HepG2 (cell line): ENCODE measurements at regions not wholly inside any gene's neighbourhood (a gene's known extent, or its start where the extent isn't known, plus 50 kb on each side); places are given as distances from the start of the nearest gene placed in this dataset.

Experiments
- ATAC-seq: fragments of 200-7000 bp; cut with Tn5 transposase; 3 replicates; pipeline ENCODE4 v1.9.1; 2020; ENCODE audit warnings: mild to moderate bottlenecking, moderate library complexity
- BruUV-seq: library from RNA; stranded (reverse); fragments of 400-500 nt; replicated peaks from 2 replicates; lab custom pipeline; 2021; lab: Mats Ljungman, UMichigan
- CTCF ChIA-PET: fragments of 300-600 bp; formaldehyde crosslinking; extraction: SDS; loops from one replicate; lab custom pipeline; 2021; ENCODE audit warnings: low total read pairs, inconsistent platforms, low intra/inter-chr PET ratio; lab: Yijun Ruan, JAX
- POLR2A ChIA-PET: fragments of 350-600 bp; sonication (Branson Sonifier 250); formaldehyde crosslinking; loops from one replicate; lab custom pipeline; 2020; ENCODE audit warnings: antibody characterized with exemption, inconsistent platforms; lab: Yijun Ruan, JAX
- DNase-seq: peaks from one replicate; pipeline ENCODE4 v3.0.0-alpha.2; 2015; ENCODE audit warnings: low spot score
- FAIRE-seq: peaks from 3 replicates; lab custom pipeline; 2011; peaks lifted over from hg19 to GRCh38; lab: Jason Lieb, UNC
- H2AFZ ChIP-seq: one replicate; pipeline ENCODE4 v1.6.1; 2011; ENCODE audit warnings: low read length, inconsistent platforms
- H3K27ac ChIP-seq: fragments of 300-600 bp; 3 replicates; pipeline ENCODE4 v1.8.0; 2011; ENCODE audit warnings: mixed run types, mild to moderate bottlenecking, mixed read lengths, low read length, inconsistent platforms; ENCODE audit not compliant: insufficient read depth; ENCODE audit errors: extremely low read length
- H3K27me3 ChIP-seq, 2 experiments: fragments of 200-600 bp in 1 of 2; 2 replicates in 1 of 2; 3 replicates in 1 of 2; pipeline versions ENCODE4 v1.6.0 to v1.8.0; 2011; ENCODE audit warnings: low read length in 2 of 2, mild to moderate bottlenecking in 2 of 2, moderate library complexity in 2 of 2, inconsistent platforms in 1 of 2; ENCODE audit not compliant: insufficient read depth in 2 of 2, control insufficient read depth in 1 of 2
- H3K36me3 ChIP-seq, 2 experiments: fragments of 200-600 bp in 1 of 2; replicated peaks in 1 of 2; 2 replicates in 1 of 2; 3 replicates in 1 of 2; pipeline versions ENCODE4 v1.5.1 to v1.8.0; 2011; ENCODE audit warnings: low read length in 2 of 2, inconsistent platforms in 1 of 2; ENCODE audit not compliant: insufficient read depth in 2 of 2, control insufficient read depth in 1 of 2
- H3K4me1 ChIP-seq: 2 replicates; pipeline ENCODE4 v1.5.1; 2012; ENCODE audit warnings: low read length, inconsistent platforms; ENCODE audit not compliant: insufficient read depth
- H3K4me2 ChIP-seq: 2 replicates; pipeline ENCODE4 v1.6.0; 2011; ENCODE audit warnings: low read depth, low read length, inconsistent platforms
- H3K4me3 ChIP-seq, 3 experiments: fragments of 200-600 bp in 1 of 3; sonication (generic), shearing (Covaris generic) in 1 of 3; replicated peaks in 1 of 3; 2 replicates each; pipeline ENCODE4 v1.5.1; 2011 to 2016; ENCODE audit warnings: low read length in 3 of 3, inconsistent platforms in 2 of 3, low read depth in 2 of 3, mild to moderate bottlenecking in 2 of 3, control low read depth in 1 of 3, mixed read lengths in 1 of 3; ENCODE audit not compliant: insufficient read depth in 1 of 3
- H3K79me2 ChIP-seq: one replicate; pipeline ENCODE4 v1.6.1; 2011; ENCODE audit warnings: low read length, inconsistent platforms; ENCODE audit not compliant: insufficient read depth
- H3K9ac ChIP-seq: 2 replicates; pipeline ENCODE4 v1.6.0; 2011; ENCODE audit warnings: mild to moderate bottlenecking, low read depth, low read length, inconsistent platforms; ENCODE audit not compliant: insufficient read depth
- H3K9me3 ChIP-seq: 2 replicates; pipeline ENCODE4 v1.5.1; 2012; ENCODE audit warnings: mild to moderate bottlenecking, low read length
- H4K20me1 ChIP-seq: 2 replicates; pipeline ENCODE4 v1.6.0; 2011; ENCODE audit warnings: inconsistent platforms, mild to moderate bottlenecking, low read length, moderate library complexity; ENCODE audit not compliant: insufficient read depth
- GATAD1 ChIP-seq: IDR thresholded peaks from 2 replicates; pipeline ENCODE4 v1.6.1; 2016; ENCODE audit warnings: missing genetic modification reagents, missing compliant biosample characterization
- KDM5B ChIP-seq: sonication (generic); formaldehyde crosslinking; IDR thresholded peaks from 2 replicates; pipeline ENCODE4 v1.4.0; 2020; ENCODE audit warnings: missing genetic modification reagents, mild to moderate bottlenecking, borderline replicate concordance
- KLF15 ChIP-seq: sonication (generic); formaldehyde crosslinking; IDR thresholded peaks from 2 replicates; pipeline ENCODE4 v1.8.1; 2023; ENCODE audit warnings: borderline replicate concordance, mild to moderate bottlenecking, inconsistent platforms, missing genetic modification reagents, mixed read lengths
- NFE2L1 ChIP-seq: sonication (generic); formaldehyde crosslinking; IDR thresholded peaks from 2 replicates; pipeline ENCODE4 v1.4.0; 2020; ENCODE audit warnings: missing genetic modification reagents, mild to moderate bottlenecking, borderline replicate concordance
- PPARG ChIP-seq: conservative IDR thresholded peaks from 2 replicates; pipeline ENCODE4 v1.6.1; 2016; ENCODE audit warnings: missing biosample characterization, missing genetic modification reagents
- PTBP1 ChIP-seq: fragments of 200-400 bp; formaldehyde crosslinking; IDR thresholded peaks from 2 replicates; pipeline ENCODE4 v1.6.1; 2018; ENCODE audit warnings: low read length, low read depth; ENCODE audit not compliant: poor library complexity, severe bottlenecking
- ZFX ChIP-seq: sonication (generic); formaldehyde crosslinking; IDR thresholded peaks from 2 replicates; pipeline ENCODE4 v1.4.0; 2020; ENCODE audit warnings: mild to moderate bottlenecking, low read depth, missing genetic modification reagents, moderate library complexity
- ZNF138 ChIP-seq: sonication (generic); formaldehyde crosslinking; IDR thresholded peaks from 2 replicates; pipeline ENCODE4 v1.5.0; 2020; ENCODE audit warnings: mild to moderate bottlenecking, low read depth, missing genetic modification reagents
- ZNF619 ChIP-seq: sonication (generic); formaldehyde crosslinking; IDR thresholded peaks from 2 replicates; pipeline ENCODE4 v1.4.0; 2020; ENCODE audit warnings: mild to moderate bottlenecking, missing genetic modification reagents
- ZNF670 ChIP-seq: sonication (generic); formaldehyde crosslinking; IDR thresholded peaks from 2 replicates; pipeline ENCODE4 v1.8.0; 2022; ENCODE audit warnings: mild to moderate bottlenecking, missing genetic modification reagents, borderline replicate concordance
- ZNF775 ChIP-seq: sonication (generic); formaldehyde crosslinking; IDR thresholded peaks from 2 replicates; pipeline ENCODE4 v1.4.0; 2020; ENCODE audit warnings: missing genetic modification reagents, mild to moderate bottlenecking, moderate library complexity, borderline replicate concordance
- WGBS: methylation state at CpG from one replicate; pipeline ENCODE4 v1.1.6; 2017; ENCODE audit warnings: low lambda C conversion rate; 5-methylcytosine and 5-hydroxymethylcytosine counted together
- in situ Hi-C: cut with HindIII; loops from 2 replicates; pipeline ENCODE4 v1.10.0; 2017; ENCODE audit warnings: low pct_unique_long_range_greater_than_20kb; ENCODE audit not compliant: extremely low pct_ligation_motif_present
- intact Hi-C: fragments of 100-400 bp; cut with micrococcal nuclease; formaldehyde crosslinking; loops from one replicate; pipeline ENCODE4 v1.10.0; 2022; ENCODE audit not compliant: unreplicated experiment
- TF ChIP-seq, protein P1 (sequence below): sonication (generic); formaldehyde crosslinking; IDR thresholded peaks from 2 replicates; pipeline ENCODE4 v1.8.1; 2023; ENCODE audit warnings: mild to moderate bottlenecking, moderate library complexity, missing genetic modification reagents

GRCh38 chr6:140463312-140463710, 1088.9 kb upstream of the CITED2 start:
- no peaks in the 10 kb centered on the region for H3K79me2 ChIP-seq
- FAIRE-seq = no peak
- no peak overlapping the region for H3K27ac ChIP-seq
- no peak overlapping the region for H2AFZ ChIP-seq
- intact Hi-C loops = no loop called here
- H3K36me3 ChIP-seq = no peaks in the 10 kb centered on the region
- ChIA-PET CTCF (no interaction called here), POLR2A (no interaction called here)
- BruUV-seq = no TSS peak
- H3K4me2 ChIP-seq = no peak overlapping the region
- H3K27me3 ChIP-seq = no peaks in the 10 kb centered on the region
- WGBS = 41% methylated on average over 2 of the region's 2 CpGs
- no peak for ATAC-seq
- TF ChIP-seq, protein P1, sequence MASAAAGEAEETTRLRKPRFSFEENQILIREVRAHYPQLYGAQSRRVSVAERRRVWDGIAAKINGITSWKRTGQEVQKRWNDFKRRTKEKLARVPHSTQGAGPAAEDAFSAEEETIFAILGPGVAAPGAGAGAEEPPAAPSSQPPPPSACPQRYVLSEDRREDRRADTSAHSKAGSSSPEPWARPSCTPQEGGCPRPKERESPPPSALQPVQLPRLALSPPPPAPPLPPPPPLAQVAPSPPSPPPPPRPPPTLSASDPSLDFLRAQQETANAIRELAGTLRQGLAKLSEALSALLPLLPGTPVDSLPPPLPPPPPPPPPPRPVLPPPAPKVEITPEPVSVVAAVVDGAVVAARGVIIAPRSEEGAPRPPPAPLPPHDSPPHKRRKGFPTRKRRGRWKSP (CRISPR knock-in tag) = no peak
- peaks cover 49% of the 10 kb centered on the region for H3K9me3 ChIP-seq
- H3K4me3 ChIP-seq = no peak overlapping the region
- no peak for DNase-seq
- no peak overlapping the region for H3K9ac ChIP-seq
- no peaks in the 10 kb centered on the region for H3K4me1 ChIP-seq
- H4K20me1 ChIP-seq = no peaks in the 10 kb centered on the region
- in situ Hi-C loops = no loop called here

DNA sequence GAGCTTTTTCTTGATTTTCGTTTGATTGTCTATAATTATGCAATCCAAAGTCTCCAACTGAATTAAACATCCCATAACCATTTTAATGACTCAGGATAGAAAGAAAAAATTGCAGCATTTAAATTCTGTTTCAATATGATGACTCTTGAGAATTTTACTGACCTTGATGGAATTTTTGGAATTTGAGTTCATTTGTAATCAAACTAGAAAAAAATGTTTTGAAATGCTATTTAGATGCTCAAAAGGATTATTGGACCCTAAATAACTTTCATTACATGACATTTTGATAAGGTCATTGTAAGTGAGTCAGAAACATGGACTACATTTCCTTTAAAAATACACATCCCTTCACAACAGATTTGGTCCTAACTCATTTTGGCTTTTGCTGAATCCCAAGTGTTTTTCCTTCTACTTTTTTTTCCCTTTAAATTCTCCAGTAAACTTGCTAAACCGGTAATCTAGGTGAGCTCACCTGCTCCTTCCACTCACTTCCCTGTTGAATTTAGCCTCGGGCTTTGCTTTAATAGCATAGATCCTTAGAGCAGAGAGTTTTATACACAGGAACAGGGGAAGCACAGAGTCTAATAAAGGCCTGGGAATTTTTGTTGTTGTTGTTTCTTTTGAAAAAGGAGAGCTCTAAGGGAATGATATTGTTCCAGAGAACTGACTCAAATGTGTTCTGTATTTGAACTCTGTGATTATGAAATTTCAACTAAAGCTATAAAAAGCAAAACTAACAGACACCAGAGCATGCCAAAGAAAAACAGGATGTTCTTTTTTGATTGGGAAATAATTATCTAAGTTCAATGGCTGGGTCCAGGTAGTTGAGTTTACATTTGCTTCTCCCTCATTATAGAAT, 1088.2 kb upstream of the CITED2 start:
- Histone ChIP-seq H3K79me2 (no peaks in the 10 kb centered on the region), H3K4me2 (no peak overlapping the region), H3K27ac (no peak overlapping the region), H2AFZ (no peak overlapping the region), H3K36me3 (no peaks in the 10 kb centered on the region)
- no TSS peak for BruUV-seq
- in situ Hi-C loops = no loop called here
- TF ChIP-seq PTBP1 (no peak), NFE2L1 (CRISPR knock-in tag) (no peak), ZNF619 (no peak), KDM5B (no peak), GATAD1 (CRISPR knock-in tag) (no peak), PPARG (CRISPR knock-in tag) (no peak), KLF15 (CRISPR knock-in tag) (no peak), ZFX (no peak), ZNF138 (CRISPR knock-in tag) (no peak), ZNF670 (CRISPR knock-in tag) (no peak), ZNF775 (no peak)
- TF ChIP-seq, all 625 proteins: peak for 0
- peaks cover 55% of the 10 kb centered on the region for H3K9me3 ChIP-seq
- no peak for DNase-seq
- WGBS = 8% methylated on average over 3 of the region's 3 CpGs
- no peak overlapping the region for H3K9ac ChIP-seq
- POLR2A ChIA-PET = no interaction called here
- no peaks in the 10 kb centered on the region for H4K20me1 ChIP-seq
- no peaks in the 10 kb centered on the region for H3K27me3 ChIP-seq
- CTCF ChIA-PET = no interaction called here
- intact Hi-C loops = no loop called here
- H3K4me3 ChIP-seq = no peak overlapping the region
- no peak for FAIRE-seq
- ATAC-seq = no peak
- H3K4me1 ChIP-seq = no peaks in the 10 kb centered on the region
